PC-3 (cell line): ENCODE measurements at regions not wholly inside any gene's neighbourhood (a gene's known extent, or its start where the extent isn't known, plus 50 kb on each side); places are given as distances from the start of the nearest gene placed in this dataset.

Experiments
- ATAC-seq: fragments of 200-7000 bp; cut with Tn5 transposase; 2 replicates; pipeline ENCODE4 v1.9.1; 2020; ENCODE audit warnings: mild to moderate bottlenecking, moderate library complexity
- BruUV-seq: library from RNA; stranded (reverse); fragments of 400-500 nt; replicated peaks from 2 replicates; lab custom pipeline; 2021; lab: Mats Ljungman, UMichigan
- CTCF ChIA-PET: fragments of 300-600 bp; sonication (Branson Sonifier 250); formaldehyde crosslinking; loops from one replicate; lab custom pipeline; 2022; ENCODE audit warnings: antibody characterized with exemption; lab: Charles Lee
- POLR2A ChIA-PET: fragments of 300-600 bp; sonication (Branson Sonifier 250); formaldehyde crosslinking; loops from one replicate; lab custom pipeline; 2022; ENCODE audit warnings: antibody characterized with exemption; ENCODE audit not compliant: unreplicated experiment; lab: Charles Lee
- DNase-seq: peaks from one replicate; pipeline ENCODE4 v3.0.0-alpha.2; 2015
- H2AFZ ChIP-seq: fragments of 300-600 bp; sonication (generic); 2 replicates; pipeline ENCODE4 v1.6.0; 2016; ENCODE audit warnings: antibody characterized with exemption, low read length
- H3F3A ChIP-seq: fragments of 300-600 bp; sonication (generic); one replicate; pipeline ENCODE4 v1.6.0; 2017; ENCODE audit warnings: antibody characterized with exemption, low read length, control low read depth, mild to moderate bottlenecking; ENCODE audit not compliant: unreplicated experiment
- H3K27ac ChIP-seq: fragments of 300-600 bp; sonication (generic); 2 replicates; pipeline ENCODE4 v1.5.1; 2016; ENCODE audit warnings: mild to moderate bottlenecking, low read length
- H3K27me3 ChIP-seq: fragments of 300-600 bp; sonication (generic); 2 replicates; pipeline ENCODE4 v1.6.1; 2016; ENCODE audit warnings: low read length, mixed read lengths
- H3K36me3 ChIP-seq: fragments of 300-600 bp; sonication (generic); 2 replicates; pipeline ENCODE4 v1.6.1; 2016; ENCODE audit warnings: low read depth, mixed run types, low read length, mixed read lengths
- H3K4me1 ChIP-seq: fragments of 300-600 bp; sonication (generic); 2 replicates; pipeline ENCODE4 v1.5.1; 2016; ENCODE audit warnings: low read length; ENCODE audit not compliant: insufficient read depth
- H3K4me2 ChIP-seq: fragments of 300-600 bp; sonication (generic); 2 replicates; pipeline ENCODE4 v1.6.0; 2016; ENCODE audit warnings: low read length
- H3K4me3 ChIP-seq: fragments of 300-600 bp; sonication (generic); 2 replicates; pipeline ENCODE4 v1.5.1; 2016; ENCODE audit warnings: mild to moderate bottlenecking, low read length, mixed read lengths
- H3K79me2 ChIP-seq: fragments of 300-600 bp; sonication (generic); 2 replicates; pipeline ENCODE4 v1.6.1; 2017; ENCODE audit warnings: low read length, mixed read lengths
- H3K9ac ChIP-seq: fragments of 300-600 bp; sonication (generic); 2 replicates; pipeline ENCODE4 v1.6.0; 2016; ENCODE audit warnings: mild to moderate bottlenecking, low read length
- H3K9me2 ChIP-seq: fragments of 300-600 bp; sonication (generic); replicated peaks from 2 replicates; pipeline ENCODE4 v1.6.1; 2016; ENCODE audit warnings: mixed run types, low read length, mixed read lengths
- H3K9me3 ChIP-seq: fragments of 300-600 bp; sonication (generic); 2 replicates; pipeline ENCODE4 v1.6.1; 2016; ENCODE audit warnings: low read length, mixed read lengths
- H4K20me1 ChIP-seq: fragments of 300-600 bp; sonication (generic); 2 replicates; pipeline ENCODE4 v1.6.1; 2016; ENCODE audit warnings: low read length, mixed read lengths
- CTCF ChIP-seq: fragments of 300-600 bp; sonication (generic); conservative IDR thresholded peaks from 2 replicates; pipeline ENCODE4 v1.5.1; 2017; ENCODE audit warnings: antibody characterized with exemption, low read depth, mild to moderate bottlenecking, low read length
- EZH2 ChIP-seq: fragments of 300-600 bp; sonication (generic); IDR thresholded peaks from one replicate; pipeline ENCODE4 v1.6.1; 2017; ENCODE audit warnings: antibody characterized with exemption, mild to moderate bottlenecking, low read length; ENCODE audit not compliant: unreplicated experiment
- EZH2phosphoT487 ChIP-seq: fragments of 300-600 bp; sonication (generic); IDR thresholded peaks from 2 replicates; pipeline ENCODE4 v1.6.1; 2018; ENCODE audit warnings: mild to moderate bottlenecking, antibody characterized with exemption, low read length, borderline replicate concordance
- intact Hi-C: fragments of 100-400 bp; cut with micrococcal nuclease; formaldehyde crosslinking; loops from 2 replicates; pipeline ENCODE4 v1.9.0; 2023

GRCh38 chr1:229141271-229141670, 129.6 kb upstream of the RAB4A start:
- ChIA-PET POLR2A (no interaction called here), CTCF (no interaction called here)
- H3K9me3 ChIP-seq, result no peaks in the 10 kb centered on the region
- ATAC-seq, result no peak
- BruUV-seq, result no TSS peak
- H4K20me1 ChIP-seq, result no peaks in the 10 kb centered on the region
- intact Hi-C loops, result no loop called here
- H3F3A ChIP-seq, result no peaks in the 10 kb centered on the region
- no peaks in the 10 kb centered on the region for H3K36me3 ChIP-seq
- H3K4me3 ChIP-seq, result no peak overlapping the region
- TF ChIP-seq CTCF, result no peak
- no peak overlapping the region for H2AFZ ChIP-seq
- H3K27ac ChIP-seq, result no peak overlapping the region
- no peak overlapping the region for H3K4me2 ChIP-seq
- no peak overlapping the region for H3K9ac ChIP-seq
- no peaks in the 10 kb centered on the region for H3K4me1 ChIP-seq
- DNase-seq, result no peak
- no peaks in the 10 kb centered on the region for H3K9me2 ChIP-seq
- H3K27me3 ChIP-seq, result peaks cover 80% of the 10 kb centered on the region
- H3K79me2 ChIP-seq, result no peaks in the 10 kb centered on the region

GRCh38 chr1:229141689-229142377, 129.1 kb upstream of the RAB4A start:
- DNase-seq (no peak), ATAC-seq (no peak)
- peaks cover 86% of the 10 kb centered on the region for H3K27me3 ChIP-seq
- TF ChIP-seq EZH2phosphoT487 (no peak), EZH2 (no peak), CTCF (no peak)
- H3K9ac ChIP-seq, result no peak overlapping the region
- no peaks in the 10 kb centered on the region for H3K4me1 ChIP-seq
- no peaks in the 10 kb centered on the region for H3F3A ChIP-seq
- no peak overlapping the region for H3K4me3 ChIP-seq
- H3K9me2 ChIP-seq, result no peaks in the 10 kb centered on the region
- intact Hi-C loops, result no loop called here
- no peaks in the 10 kb centered on the region for H3K79me2 ChIP-seq
- H3K27ac ChIP-seq, result no peak overlapping the region
- H3K4me2 ChIP-seq, result no peak overlapping the region
- H3K36me3 ChIP-seq, result no peaks in the 10 kb centered on the region
- ChIA-PET POLR2A (no interaction called here), CTCF (no interaction called here)
- BruUV-seq, result no TSS peak
- no peaks in the 10 kb centered on the region for H4K20me1 ChIP-seq
- no peak overlapping the region for H2AFZ ChIP-seq
- H3K9me3 ChIP-seq, result no peaks in the 10 kb centered on the region

- H3K4me2 ChIP-seq, result no peak overlapping the region
- H3K9me3 ChIP-seq, result no peaks in the 10 kb centered on the region
- H4K20me1 ChIP-seq, result no peaks in the 10 kb centered on the region
- no peaks in the 10 kb centered on the region for H3F3A ChIP-seq
- H3K36me3 ChIP-seq, result no peaks in the 10 kb centered on the region
- CTCF ChIA-PET, result no interaction called here
- BruUV-seq, result no TSS peak
- H3K79me2 ChIP-seq, result no peaks in the 10 kb centered on the region
- no peak overlapping the region for H3K9ac ChIP-seq
- ATAC-seq, result no peak
- no peaks in the 10 kb centered on the region for H3K4me1 ChIP-seq
- no peak for DNase-seq
- intact Hi-C loops, result no loop called here
- TF ChIP-seq EZH2 (no peak), EZH2phosphoT487 (no peak), CTCF (no peak)
- H3K4me3 ChIP-seq, result no peak overlapping the region
- POLR2A ChIA-PET, result no interaction called here
- H3K27me3 ChIP-seq, result peaks cover 89% of the 10 kb centered on the region
- H2AFZ ChIP-seq, result no peak overlapping the region
- no peak overlapping the region for H3K27ac ChIP-seq
- H3K9me2 ChIP-seq, result no peaks in the 10 kb centered on the region
Measured at GRCh38 chr1:229142471-229142870, 128.4 kb upstream of the RAB4A start.
